Keratinocyte (primary cell): ENCODE measurements at regions not wholly inside any gene's neighbourhood (a gene's known extent, or its start where the extent isn't known, plus 50 kb on each side); places are given as distances from the start of the nearest gene placed in this dataset.

Experiments
- DNase-seq: peaks from one replicate; pipeline ENCODE4 v3.0.0-alpha.2; 2011; ENCODE audit warnings: low read depth, missing footprints, low spot score
- FAIRE-seq: peaks from 2 replicates; lab custom pipeline; 2011; peaks lifted over from hg19 to GRCh38; lab: Jason Lieb, UNC
- H2AFZ ChIP-seq: 2 replicates; pipeline ENCODE4 v1.6.0; 2012; ENCODE audit warnings: low read length, control low read depth, inconsistent platforms; ENCODE audit not compliant: control insufficient read depth
- H3K27ac ChIP-seq: 2 replicates; pipeline ENCODE4 v1.5.1; 2011; ENCODE audit warnings: low read length; ENCODE audit not compliant: control insufficient read depth, insufficient read depth
- H3K27me3 ChIP-seq: 3 replicates; pipeline ENCODE4 v1.6.0; 2011; ENCODE audit warnings: low read length; ENCODE audit not compliant: control insufficient read depth, insufficient read depth; ENCODE audit errors: extremely low read depth
- H3K36me3 ChIP-seq, 2 experiments: 2 replicates in 1 of 2; 3 replicates in 1 of 2; pipeline ENCODE4 v1.5.1; 2011; ENCODE audit warnings: low read length in 2 of 2, mild to moderate bottlenecking in 1 of 2; ENCODE audit not compliant: control insufficient read depth in 2 of 2, insufficient read depth in 2 of 2; ENCODE audit errors: extremely low read depth in 1 of 2
- H3K4me1 ChIP-seq: 3 replicates; pipeline ENCODE4 v1.5.1; 2011; ENCODE audit warnings: low read length; ENCODE audit not compliant: control insufficient read depth, insufficient read depth; ENCODE audit errors: extremely low read depth
- H3K4me2 ChIP-seq: 3 replicates; pipeline ENCODE4 v1.6.0; 2011; ENCODE audit warnings: low read depth, low read length; ENCODE audit not compliant: control insufficient read depth, insufficient read depth; ENCODE audit errors: extremely low read depth
- H3K4me3 ChIP-seq, 3 experiments: fragments of 200-600 bp in 1 of 3; sonication (generic) in 1 of 3; 2 replicates in 2 of 3; 3 replicates in 1 of 3; pipeline ENCODE4 v1.5.1; 2011 to 2016; ENCODE audit warnings: low read length in 3 of 3, mild to moderate bottlenecking in 3 of 3, control low read depth in 2 of 3, inconsistent platforms in 1 of 3, low read depth in 1 of 3, mixed read lengths in 1 of 3, mixed run types in 1 of 3, moderate library complexity in 1 of 3; ENCODE audit not compliant: control insufficient read depth in 2 of 3, insufficient read depth in 2 of 3; ENCODE audit errors: extremely low read depth in 1 of 3
- H3K79me2 ChIP-seq: 2 replicates; pipeline ENCODE4 v1.6.0; 2012; ENCODE audit warnings: low read length; ENCODE audit not compliant: control insufficient read depth, insufficient read depth
- H3K9ac ChIP-seq: 3 replicates; pipeline ENCODE4 v1.6.0; 2011; ENCODE audit warnings: low read length; ENCODE audit not compliant: control insufficient read depth, insufficient read depth; ENCODE audit errors: extremely low read depth
- H3K9me1 ChIP-seq: 3 replicates; pipeline ENCODE4 v1.6.0; 2011; ENCODE audit warnings: low read length; ENCODE audit not compliant: control insufficient read depth, insufficient read depth; ENCODE audit errors: extremely low read depth
- H3K9me3 ChIP-seq: 2 replicates; pipeline ENCODE4 v1.5.1; 2012; ENCODE audit warnings: low read depth, low read length; ENCODE audit not compliant: control insufficient read depth
- H4K20me1 ChIP-seq: 3 replicates; pipeline ENCODE4 v1.6.0; 2011; ENCODE audit warnings: low read length; ENCODE audit not compliant: control insufficient read depth, insufficient read depth; ENCODE audit errors: extremely low read depth
- EZH2 ChIP-seq: IDR thresholded peaks from one replicate; pipeline ENCODE4 v1.6.1; 2012; ENCODE audit warnings: inconsistent platforms, mild to moderate bottlenecking, low read length, moderate library complexity
- dilution Hi-C: fragments of 300-500 bp; cut with MboI; formaldehyde crosslinking; loops from one replicate; pipeline ENCODE4 v1.7.0; 2020; ENCODE audit warnings: low sequenced_read_pairs; ENCODE audit not compliant: extremely low pct_ligation_motif_present
- TF ChIP-seq, protein P1 (sequence below), 3 experiments: IDR thresholded peaks in 1 of 3; conservative IDR thresholded peaks in 1 of 3; optimal IDR thresholded peaks in 1 of 3; 2 replicates in 2 of 3; 3 replicates in 1 of 3; pipeline versions ENCODE3 to v1.5.1; 2011; ENCODE audit warnings: low read length in 3 of 3, mild to moderate bottlenecking in 3 of 3, moderate library complexity in 2 of 3, control low read depth in 1 of 3, inconsistent platforms in 1 of 3; ENCODE audit not compliant: insufficient read depth in 2 of 3; ENCODE audit errors: extremely low read depth in 1 of 3

DNA sequence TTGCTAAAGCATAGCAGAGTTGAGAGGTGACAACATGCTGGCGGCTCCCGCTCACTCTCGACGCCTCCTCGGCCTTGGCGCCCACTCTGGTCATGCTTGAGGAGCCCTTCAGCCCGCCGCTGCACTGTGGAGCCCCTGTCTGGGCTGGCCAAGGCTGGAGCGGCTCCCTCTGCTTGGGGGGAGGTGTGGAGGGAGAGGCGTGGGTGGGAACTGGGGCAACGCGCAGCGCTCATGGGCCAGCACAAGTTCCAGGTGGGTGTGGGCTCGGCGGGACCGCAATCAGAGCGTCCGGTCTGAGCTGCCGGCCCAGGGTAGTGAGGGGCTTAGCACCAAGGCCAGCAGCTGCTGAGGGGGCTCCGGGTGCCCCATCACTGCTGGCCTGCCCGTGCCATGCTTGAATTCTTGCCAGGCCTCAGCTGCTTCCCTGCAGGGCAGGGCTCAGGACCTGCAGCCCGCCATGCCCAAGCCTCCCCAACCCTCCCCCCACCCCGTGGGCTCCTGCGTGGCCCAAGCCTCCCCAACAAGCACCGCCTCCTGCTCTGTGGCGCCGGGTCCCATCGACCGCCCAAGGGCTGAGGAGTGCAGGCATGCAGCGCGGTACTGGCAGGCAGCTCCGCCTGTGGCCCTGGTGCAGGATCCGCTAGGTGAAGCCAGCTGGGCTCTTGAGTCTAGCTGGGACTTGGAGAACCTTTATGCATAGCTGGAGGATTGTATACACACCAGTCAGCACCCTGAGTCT, 2052.8 kb upstream of the CELF4 start:
- Histone ChIP-seq H3K9ac (no peak overlapping the region), H3K4me2 (no peak overlapping the region), H3K27ac (no peak overlapping the region), H3K36me3 (no peaks in the 10 kb centered on the region), H3K9me3 (no peaks in the 10 kb centered on the region), H3K4me3 (no peak overlapping the region), H3K9me1 (no peaks in the 10 kb centered on the region), H3K4me1 (no peaks in the 10 kb centered on the region), H3K27me3 (no peaks in the 10 kb centered on the region), H3K79me2 (no peaks in the 10 kb centered on the region), H4K20me1 (no peaks in the 10 kb centered on the region), H2AFZ (no peak overlapping the region)
- TF ChIP-seq EZH2: no peak
- TF ChIP-seq, protein P1, sequence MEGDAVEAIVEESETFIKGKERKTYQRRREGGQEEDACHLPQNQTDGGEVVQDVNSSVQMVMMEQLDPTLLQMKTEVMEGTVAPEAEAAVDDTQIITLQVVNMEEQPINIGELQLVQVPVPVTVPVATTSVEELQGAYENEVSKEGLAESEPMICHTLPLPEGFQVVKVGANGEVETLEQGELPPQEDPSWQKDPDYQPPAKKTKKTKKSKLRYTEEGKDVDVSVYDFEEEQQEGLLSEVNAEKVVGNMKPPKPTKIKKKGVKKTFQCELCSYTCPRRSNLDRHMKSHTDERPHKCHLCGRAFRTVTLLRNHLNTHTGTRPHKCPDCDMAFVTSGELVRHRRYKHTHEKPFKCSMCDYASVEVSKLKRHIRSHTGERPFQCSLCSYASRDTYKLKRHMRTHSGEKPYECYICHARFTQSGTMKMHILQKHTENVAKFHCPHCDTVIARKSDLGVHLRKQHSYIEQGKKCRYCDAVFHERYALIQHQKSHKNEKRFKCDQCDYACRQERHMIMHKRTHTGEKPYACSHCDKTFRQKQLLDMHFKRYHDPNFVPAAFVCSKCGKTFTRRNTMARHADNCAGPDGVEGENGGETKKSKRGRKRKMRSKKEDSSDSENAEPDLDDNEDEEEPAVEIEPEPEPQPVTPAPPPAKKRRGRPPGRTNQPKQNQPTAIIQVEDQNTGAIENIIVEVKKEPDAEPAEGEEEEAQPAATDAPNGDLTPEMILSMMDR (optimal IDR thresholded peaks at IDR 0.05 in 1 of 3, IDR thresholded peaks at IDR 0.05 in 1 of 3, conservative IDR thresholded peaks at IDR 0.05 in 1 of 3; ENCODE audit: extremely low read depth in 1 of 3, insufficient read depth in 2 of 3, low read length in 3 of 3): no peak
- DNase-seq (no peak), FAIRE-seq (no peak)
- dilution Hi-C loops: no loop called here

DNA sequence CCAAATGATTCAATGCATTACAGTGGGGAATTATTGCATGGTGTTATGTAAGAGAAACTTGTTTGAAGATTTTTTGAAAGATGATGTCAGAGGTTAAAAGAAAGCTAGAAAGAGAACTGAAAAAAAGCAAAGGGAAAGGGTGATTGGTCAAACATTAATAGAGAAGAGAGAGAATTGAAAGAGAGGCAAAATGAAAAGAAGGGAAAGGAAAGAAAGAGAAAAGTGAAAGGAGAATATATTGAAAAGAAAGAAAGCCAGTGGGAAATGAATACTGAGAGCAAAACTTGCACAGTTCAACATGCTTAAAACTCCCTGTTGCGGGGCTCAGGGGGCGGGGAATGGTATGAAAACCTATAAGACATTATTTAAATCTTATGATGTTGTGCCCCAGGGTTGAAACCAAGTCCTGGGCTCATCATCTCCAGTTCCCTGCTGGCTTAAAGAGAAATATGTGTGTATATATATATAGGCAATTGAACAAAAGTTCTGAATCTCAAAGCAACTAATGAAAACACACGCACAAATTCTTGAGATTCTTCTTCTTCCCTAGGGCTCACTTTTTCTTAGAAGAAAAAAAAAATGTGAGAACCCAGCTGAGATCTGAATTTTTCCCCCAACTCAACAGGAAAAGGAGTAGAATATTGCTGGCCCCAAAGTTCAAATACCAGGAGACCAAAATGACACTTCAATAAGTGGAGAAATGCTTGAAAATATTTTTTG, 2045.9 kb upstream of the CELF4 start:
- dilution Hi-C loops: no loop called here
- Histone ChIP-seq H3K27me3 (no peaks in the 10 kb centered on the region), H3K9ac (no peak overlapping the region), H4K20me1 (no peaks in the 10 kb centered on the region), H3K9me1 (no peaks in the 10 kb centered on the region), H2AFZ (no peak overlapping the region), H3K4me2 (no peak overlapping the region), H3K79me2 (no peaks in the 10 kb centered on the region), H3K9me3 (no peaks in the 10 kb centered on the region), H3K36me3 (no peaks in the 10 kb centered on the region), H3K4me3 (no peak overlapping the region), H3K27ac (no peak overlapping the region), H3K4me1 (no peaks in the 10 kb centered on the region)
- TF ChIP-seq, protein P1 (optimal IDR thresholded peaks at IDR 0.05 in 1 of 3, IDR thresholded peaks at IDR 0.05 in 1 of 3, conservative IDR thresholded peaks at IDR 0.05 in 1 of 3; ENCODE audit: extremely low read depth in 1 of 3, insufficient read depth in 2 of 3, low read length in 3 of 3): no peak
- TF ChIP-seq EZH2: no peak
- DNase-seq (no peak), FAIRE-seq (no peak)
